ENCODE measurements at regions not wholly inside any gene's neighbourhood (a gene's known extent, or its start where the extent isn't known, plus 50 kb on each side); places are given as distances from the start of the nearest gene placed in this dataset.

DNA sequence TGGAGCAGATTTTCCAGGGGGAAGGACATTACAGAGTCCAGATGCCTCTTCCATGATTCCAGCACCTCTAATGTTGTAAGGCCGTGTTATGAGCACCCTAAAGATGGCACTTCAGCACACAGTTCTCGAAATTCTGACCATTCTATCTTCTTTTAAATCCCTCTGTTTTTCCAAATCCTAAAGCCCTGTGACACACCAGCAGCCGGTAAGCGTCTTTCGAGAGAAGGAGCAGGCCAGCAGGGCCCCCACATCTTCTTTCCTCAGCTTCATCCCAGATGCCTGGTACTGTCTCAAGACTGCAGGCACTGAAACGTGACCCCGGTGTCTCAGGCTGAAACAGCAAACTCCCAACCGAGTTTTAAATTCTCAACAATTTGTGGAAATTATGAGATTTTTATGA, 211.6 kb upstream of the FOXQ1 start:
- Histone ChIP-seq H3K4me3 (ENCODE audit: low read depth, low read length) (no peak overlapping the region), H3K9me3 (no peaks in the 10 kb centered on the region), H3K4me1 (peaks cover 6% of the 10 kb centered on the region; the same call in 1 of the 2 replicates), H3K36me3 (ENCODE audit: control insufficient read depth, insufficient read depth, low read length) (no peaks in the 10 kb centered on the region), H3K27me3 (replicated peaks; ENCODE audit: control insufficient read depth, insufficient read depth, low read length) (no peaks in the 10 kb centered on the region)
- no TSS peak for BruUV-seq (replicated peaks)
- POLR2A ChIA-PET = no interaction called here
- DNase-seq = no peak
- H3K27ac Mint-ChIP-seq (ENCODE audit: unreplicated experiment) = no peak overlapping the region
- no peaks in the 10 kb centered on the region for H3K36me3 Mint-ChIP-seq (ENCODE audit: insufficient read depth, unreplicated experiment)
- peaks cover 17% of the 10 kb centered on the region for H3K4me1 Mint-ChIP-seq (ENCODE audit: low read depth, unreplicated experiment)
- no peaks in the 10 kb centered on the region for H3K9me3 Mint-ChIP-seq (ENCODE audit: unreplicated experiment)
- H3K27me3 Mint-ChIP-seq (ENCODE audit: insufficient read depth, unreplicated experiment) = no peaks in the 10 kb centered on the region
- no peak overlapping the region for H3K4me3 Mint-ChIP-seq (ENCODE audit: unreplicated experiment)
- CTCF ChIA-PET = no interaction called here
- intact Hi-C loops (cut with micrococcal nuclease; ENCODE audit: unreplicated experiment) = no loop called here
- no peak for TF ChIP-seq CTCF (IDR thresholded peaks at IDR 0.05; ENCODE audit: insufficient read depth in 1 of 2, low read depth in 1 of 2, low read length in 1 of 2, severe bottlenecking in 1 of 2, unreplicated experiment in 1 of 2)

DNA sequence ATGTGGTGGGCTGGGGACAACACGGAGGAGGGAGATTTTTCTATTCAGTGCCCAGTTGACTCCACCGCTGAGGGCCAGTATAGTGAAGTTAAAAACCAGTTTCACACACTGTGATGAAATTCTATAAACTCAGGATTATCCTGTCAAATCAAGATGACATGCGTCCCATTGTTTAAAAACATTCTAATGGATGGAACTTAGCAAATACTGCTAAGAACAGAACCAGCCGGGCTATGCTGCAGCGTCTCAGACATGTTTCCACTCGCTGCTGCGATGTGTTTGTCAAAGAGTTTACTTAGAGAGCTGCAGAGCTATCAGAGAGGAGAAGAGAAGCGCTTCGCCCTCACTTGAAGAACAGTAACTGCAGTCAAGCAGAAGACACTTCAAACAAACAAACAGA, 212.6 kb upstream of the FOXQ1 start:
- no TSS peak for BruUV-seq (replicated peaks)
- H3K4me1 Mint-ChIP-seq (ENCODE audit: low read depth, unreplicated experiment) = peaks cover 10% of the 10 kb centered on the region
- no peaks in the 10 kb centered on the region for H3K27me3 Mint-ChIP-seq (ENCODE audit: insufficient read depth, unreplicated experiment)
- H3K27ac Mint-ChIP-seq (ENCODE audit: unreplicated experiment) = no peak overlapping the region
- Histone ChIP-seq H3K36me3 (ENCODE audit: control insufficient read depth, insufficient read depth, low read length) (no peaks in the 10 kb centered on the region), H3K4me1 (0 out of 2 replicates have a peak, but pooled peaks cover under 1% of the 10 kb centered on the region), H3K4me3 (ENCODE audit: low read depth, low read length) (no peak overlapping the region), H3K9me3 (no peaks in the 10 kb centered on the region), H3K27me3 (replicated peaks; ENCODE audit: control insufficient read depth, insufficient read depth, low read length) (no peaks in the 10 kb centered on the region)
- no peak overlapping the region for H3K4me3 Mint-ChIP-seq (ENCODE audit: unreplicated experiment)
- H3K9me3 Mint-ChIP-seq (ENCODE audit: unreplicated experiment) = no peaks in the 10 kb centered on the region
- no peaks in the 10 kb centered on the region for H3K36me3 Mint-ChIP-seq (ENCODE audit: insufficient read depth, unreplicated experiment)
- intact Hi-C loops (cut with micrococcal nuclease; ENCODE audit: unreplicated experiment) = no loop called here
- CTCF ChIA-PET = no interaction called here
- DNase-seq = no peak
- no peak for TF ChIP-seq CTCF (IDR thresholded peaks at IDR 0.05; ENCODE audit: insufficient read depth in 1 of 2, low read depth in 1 of 2, low read length in 1 of 2, severe bottlenecking in 1 of 2, unreplicated experiment in 1 of 2)
- POLR2A ChIA-PET = no interaction called here

DNA sequence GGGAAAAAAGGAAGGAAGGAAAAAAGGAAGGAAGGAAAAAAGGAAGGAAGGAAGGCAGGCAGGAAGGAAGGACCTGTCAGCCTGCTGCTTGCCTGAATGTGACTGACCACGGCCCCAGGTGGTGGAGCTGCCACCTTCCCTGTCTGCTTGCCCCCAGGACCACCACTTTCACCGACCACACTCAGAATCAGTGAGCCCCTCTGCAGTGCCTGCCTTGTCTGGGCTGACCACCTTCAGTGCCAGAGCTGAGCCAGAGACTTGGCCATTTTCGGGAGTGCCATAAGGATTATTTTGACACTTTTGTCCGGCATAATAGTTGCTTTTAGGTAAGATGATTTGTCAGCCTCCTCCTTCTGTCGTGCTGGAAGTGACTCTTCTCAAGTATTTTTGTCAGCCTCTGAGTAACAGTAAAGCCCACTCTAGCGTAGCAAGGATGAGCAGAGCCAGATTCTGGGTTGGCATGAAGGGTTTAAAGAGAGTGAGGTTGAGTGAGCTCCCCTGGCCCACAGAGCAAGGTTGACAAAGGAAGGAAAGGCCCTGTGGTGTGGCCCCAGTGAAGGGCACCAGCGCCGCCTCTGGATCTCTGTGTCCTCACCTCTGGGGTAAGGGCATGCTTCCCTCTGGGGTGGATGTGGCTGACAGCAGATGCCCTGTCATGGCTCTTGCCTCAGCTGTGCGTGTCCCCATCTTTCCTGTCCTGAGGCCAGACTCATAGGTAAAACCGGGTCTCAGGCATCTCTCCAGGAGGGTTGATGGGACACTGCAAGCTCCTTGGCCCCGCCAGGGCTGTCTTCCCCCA, 214.7 kb upstream of the FOXQ1 start:
- Mint-ChIP-seq H3K4me3 (ENCODE audit: unreplicated experiment) (no peak overlapping the region), H3K27ac (ENCODE audit: unreplicated experiment) (no peak overlapping the region), H3K36me3 (ENCODE audit: insufficient read depth, unreplicated experiment) (no peaks in the 10 kb centered on the region), H3K9me3 (ENCODE audit: unreplicated experiment) (no peaks in the 10 kb centered on the region), H3K27me3 (ENCODE audit: insufficient read depth, unreplicated experiment) (no peaks in the 10 kb centered on the region), H3K4me1 (ENCODE audit: low read depth, unreplicated experiment) (peaks cover 5% of the 10 kb centered on the region)
- ChIA-PET POLR2A (no interaction called here), CTCF (no interaction called here)
- no peak for DNase-seq
- no TSS peak for BruUV-seq (replicated peaks)
- H3K4me1 ChIP-seq = no peaks in the 10 kb centered on the region
- H3K9me3 ChIP-seq = no peaks in the 10 kb centered on the region
- no peaks in the 10 kb centered on the region for H3K36me3 ChIP-seq (ENCODE audit: control insufficient read depth, insufficient read depth, low read length)
- H3K4me3 ChIP-seq (ENCODE audit: low read depth, low read length) = no peak overlapping the region
- no peak for TF ChIP-seq CTCF (IDR thresholded peaks at IDR 0.05; ENCODE audit: insufficient read depth in 1 of 2, low read depth in 1 of 2, low read length in 1 of 2, severe bottlenecking in 1 of 2, unreplicated experiment in 1 of 2)
- no peaks in the 10 kb centered on the region for H3K27me3 ChIP-seq (replicated peaks; ENCODE audit: control insufficient read depth, insufficient read depth, low read length)
- intact Hi-C loops (cut with micrococcal nuclease; ENCODE audit: unreplicated experiment) = no loop called here
